ENCODE measurements at regions not wholly inside any gene's neighbourhood (a gene's known extent, or its start where the extent isn't known, plus 50 kb on each side); places are given as distances from the start of the nearest gene placed in this dataset.

DNA sequence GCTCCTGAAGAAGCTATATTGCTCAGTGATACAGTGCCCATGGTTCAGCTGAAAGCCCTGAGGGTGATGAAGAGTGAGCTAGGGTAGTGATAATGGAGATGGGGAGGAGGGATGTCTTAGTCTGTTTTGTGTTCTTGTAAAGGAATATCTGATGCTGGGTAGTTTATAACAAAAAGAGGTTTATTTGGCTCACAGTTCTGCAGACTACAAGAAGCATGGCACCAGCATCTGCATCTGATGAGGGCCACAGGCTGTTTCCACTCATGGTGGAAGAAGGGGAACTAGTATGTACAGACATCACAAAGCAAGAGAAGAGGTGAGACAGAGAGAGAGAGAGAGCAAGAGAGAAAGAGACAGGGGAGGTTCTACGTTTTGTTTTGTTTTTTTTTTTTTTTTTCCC is 417.3 kb upstream of the TRIB2 start:
- Histone ChIP-seq H3K27me3 (replicated peaks) (no peaks in the 10 kb centered on the region), H3K36me3 (no peaks in the 10 kb centered on the region), H3K4me3 (no peak overlapping the region), H3K9me3 (replicated peaks) (no peaks in the 10 kb centered on the region), H3K4me1 (replicated peaks) (peaks cover 58% of the 10 kb centered on the region), H3K27ac (peak overlapping the region; percentile 92; the same call in 1 of the 2 replicates)
- no peak for DNase-seq (ENCODE audit: low read depth in 1 of 2, low spot score in 2 of 2)

DNA sequence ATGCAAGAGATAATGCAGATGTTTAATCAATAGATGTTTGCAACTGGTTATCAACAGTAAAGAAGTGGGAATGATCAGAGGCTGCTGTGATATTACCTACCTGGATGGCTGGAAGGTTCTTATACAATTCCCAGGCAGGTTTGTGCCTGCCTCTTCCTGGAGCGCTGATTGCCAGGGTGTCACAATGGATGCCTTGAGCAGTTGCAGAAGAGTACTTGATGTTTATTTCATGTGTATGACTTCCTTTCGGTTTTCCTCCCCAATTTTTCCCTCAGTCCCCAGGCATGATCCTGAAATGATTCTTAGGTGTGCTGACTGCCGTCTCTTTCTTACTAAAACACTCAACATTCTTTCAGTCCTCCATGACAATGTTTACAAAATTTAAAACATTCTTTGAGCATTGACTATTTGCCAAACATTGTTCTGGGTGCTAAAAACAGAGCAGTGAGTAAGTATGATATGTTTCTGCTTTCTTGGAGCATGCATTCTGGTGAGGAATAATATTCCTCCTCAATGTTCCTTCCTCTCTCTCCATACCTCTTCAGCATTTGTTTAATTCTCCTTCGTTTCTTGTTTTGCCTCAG is 416.6 kb upstream of the TRIB2 start:
- DNase-seq (ENCODE audit: low read depth in 1 of 2, low spot score in 2 of 2), result peak in 1 of 2 experiments; percentile 89
- no peak overlapping the region for H3K4me3 ChIP-seq
- H3K9me3 ChIP-seq (replicated peaks), result no peaks in the 10 kb centered on the region
- H3K27ac ChIP-seq, result peak overlapping the region; percentile 92
- H3K4me1 ChIP-seq (replicated peaks), result peaks cover 64% of the 10 kb centered on the region
- no peaks in the 10 kb centered on the region for H3K36me3 ChIP-seq
- H3K27me3 ChIP-seq (replicated peaks), result no peaks in the 10 kb centered on the region

DNA sequence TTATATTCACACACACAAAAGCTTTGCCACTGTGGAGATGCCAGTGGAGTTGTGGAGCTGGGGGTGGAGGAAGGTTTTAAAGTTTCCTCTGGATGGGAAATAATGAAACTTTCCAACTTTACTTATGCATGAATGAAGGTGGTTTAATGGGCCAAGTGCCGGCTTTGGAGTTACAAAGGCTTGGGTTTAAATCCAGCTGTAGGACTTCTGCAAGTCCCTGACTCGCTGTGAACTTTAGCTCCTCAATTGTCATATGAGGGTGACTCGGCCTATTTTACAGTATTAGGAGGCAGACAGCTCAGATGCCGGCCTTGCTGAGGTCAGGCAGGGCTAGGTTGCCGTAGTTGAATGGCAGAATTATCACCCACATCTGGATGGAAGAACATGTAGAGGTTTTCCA is 415.8 kb upstream of the TRIB2 start:
- Histone ChIP-seq H3K27ac (peak overlapping the region; percentile 92), H3K4me1 (replicated peaks) (peaks cover 64% of the 10 kb centered on the region), H3K9me3 (replicated peaks) (peaks cover under 1% of the 10 kb centered on the region; the same call in 1 of the 2 replicates), H3K36me3 (no peaks in the 10 kb centered on the region), H3K27me3 (replicated peaks) (no peaks in the 10 kb centered on the region), H3K4me3 (no peak overlapping the region)
- DNase-seq (ENCODE audit: low read depth in 1 of 2, low spot score in 2 of 2), result no peak

DNA sequence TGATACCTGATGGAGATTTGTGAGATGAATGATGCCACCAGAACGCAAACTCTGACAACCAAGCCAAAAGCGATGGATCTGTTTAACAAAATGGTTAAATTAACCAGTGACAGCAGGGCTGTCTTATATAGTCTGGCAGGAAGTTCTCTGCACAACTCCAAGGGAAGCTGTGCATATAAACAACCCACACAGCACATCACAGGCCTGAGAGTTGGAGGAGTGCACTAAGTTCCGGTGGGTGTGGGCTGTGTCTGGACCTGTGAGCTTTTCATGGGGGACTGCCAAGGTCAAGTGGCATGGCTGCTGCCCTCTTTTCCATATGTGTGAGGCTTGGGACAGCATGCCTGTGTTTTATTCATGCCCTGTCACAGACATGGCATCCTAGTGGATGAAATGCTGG is 414.6 kb upstream of the TRIB2 start:
- H3K4me3 ChIP-seq, result no peak overlapping the region
- no peaks in the 10 kb centered on the region for H3K27me3 ChIP-seq (replicated peaks)
- H3K4me1 ChIP-seq (replicated peaks), result peaks cover 55% of the 10 kb centered on the region
- no peak for DNase-seq (ENCODE audit: low read depth in 1 of 2, low spot score in 2 of 2)
- H3K9me3 ChIP-seq (replicated peaks), result peaks cover 3% of the 10 kb centered on the region; the same call in 1 of the 2 replicates
- H3K36me3 ChIP-seq, result no peaks in the 10 kb centered on the region
- H3K27ac ChIP-seq, result no peak overlapping the region

DNA sequence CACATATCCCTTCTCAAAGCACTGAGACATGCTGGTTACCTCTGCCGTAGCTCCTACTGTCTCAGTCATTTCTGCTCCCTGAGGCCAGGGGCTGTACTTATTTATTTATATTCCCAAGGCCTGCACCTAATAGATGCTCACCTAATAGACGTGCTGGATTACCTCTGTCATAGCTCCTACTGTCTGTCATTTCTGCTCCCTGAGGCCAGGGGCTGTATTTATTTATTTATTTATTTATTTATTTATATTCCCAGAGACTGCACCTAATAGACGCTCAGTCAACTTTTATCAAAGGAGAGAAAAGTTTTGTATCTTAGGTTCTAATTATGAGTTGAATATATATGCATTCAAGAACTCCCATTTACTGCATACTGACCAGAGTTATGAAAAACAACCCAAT is 414.0 kb upstream of the TRIB2 start:
- peak overlapping the region; percentile 29; the same call in 1 of the 2 replicates for H3K27ac ChIP-seq
- peaks cover 3% of the 10 kb centered on the region; the same call in 1 of the 2 replicates for H3K9me3 ChIP-seq (replicated peaks)
- H3K27me3 ChIP-seq (replicated peaks), result no peaks in the 10 kb centered on the region
- peaks cover 55% of the 10 kb centered on the region for H3K4me1 ChIP-seq (replicated peaks)
- DNase-seq (ENCODE audit: low read depth in 1 of 2, low spot score in 2 of 2), result no peak
- H3K36me3 ChIP-seq, result no peaks in the 10 kb centered on the region
- H3K4me3 ChIP-seq, result no peak overlapping the region

DNA sequence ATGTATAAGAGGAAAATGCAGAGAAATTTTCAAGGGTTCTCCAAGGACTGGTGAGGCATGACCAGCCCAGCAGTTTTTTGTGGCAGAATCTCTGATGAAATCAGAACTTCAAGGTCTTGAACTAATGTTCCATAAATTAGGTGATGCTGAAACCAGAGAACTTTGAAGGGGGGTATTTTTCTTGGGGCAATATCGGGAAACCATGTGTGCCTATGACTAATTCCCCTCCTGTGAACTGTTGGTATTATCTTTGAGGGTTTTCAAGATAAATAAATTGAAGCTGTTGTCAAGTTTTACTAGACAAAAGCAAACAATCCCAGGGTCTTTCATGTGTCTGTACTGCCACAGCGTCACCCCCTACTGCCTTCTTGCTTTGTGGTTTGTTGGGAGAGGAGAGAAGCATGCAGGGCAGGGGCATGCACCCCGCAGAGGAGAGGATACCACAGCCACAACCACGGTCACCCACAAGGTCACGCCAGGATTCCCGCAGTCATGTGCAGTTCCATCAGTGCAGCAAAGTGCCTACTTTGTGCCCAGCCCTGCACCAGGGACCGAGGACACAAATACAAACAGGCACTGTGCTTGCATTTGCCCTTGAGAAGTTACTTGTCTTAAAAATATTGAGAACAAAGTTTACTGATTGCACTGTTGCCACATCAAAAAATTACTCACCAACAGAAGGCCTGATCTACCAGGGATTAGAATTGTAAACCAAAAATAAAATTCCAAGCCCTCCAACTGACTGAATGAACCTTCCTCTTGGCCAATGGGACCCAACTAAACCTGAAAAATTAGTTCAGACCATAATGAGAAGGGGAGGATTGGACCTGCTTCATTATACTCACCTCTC is 413.3 kb upstream of the TRIB2 start:
- Histone ChIP-seq H3K4me1 (replicated peaks) (peaks cover 55% of the 10 kb centered on the region), H3K27me3 (replicated peaks) (no peaks in the 10 kb centered on the region), H3K27ac (peak overlapping the region; percentile 40), H3K4me3 (no peak overlapping the region), H3K36me3 (no peaks in the 10 kb centered on the region), H3K9me3 (replicated peaks) (peaks cover 3% of the 10 kb centered on the region; the same call in 1 of the 2 replicates)
- DNase-seq (ENCODE audit: low read depth in 1 of 2, low spot score in 2 of 2), result peak; percentile 84 to 93

DNA sequence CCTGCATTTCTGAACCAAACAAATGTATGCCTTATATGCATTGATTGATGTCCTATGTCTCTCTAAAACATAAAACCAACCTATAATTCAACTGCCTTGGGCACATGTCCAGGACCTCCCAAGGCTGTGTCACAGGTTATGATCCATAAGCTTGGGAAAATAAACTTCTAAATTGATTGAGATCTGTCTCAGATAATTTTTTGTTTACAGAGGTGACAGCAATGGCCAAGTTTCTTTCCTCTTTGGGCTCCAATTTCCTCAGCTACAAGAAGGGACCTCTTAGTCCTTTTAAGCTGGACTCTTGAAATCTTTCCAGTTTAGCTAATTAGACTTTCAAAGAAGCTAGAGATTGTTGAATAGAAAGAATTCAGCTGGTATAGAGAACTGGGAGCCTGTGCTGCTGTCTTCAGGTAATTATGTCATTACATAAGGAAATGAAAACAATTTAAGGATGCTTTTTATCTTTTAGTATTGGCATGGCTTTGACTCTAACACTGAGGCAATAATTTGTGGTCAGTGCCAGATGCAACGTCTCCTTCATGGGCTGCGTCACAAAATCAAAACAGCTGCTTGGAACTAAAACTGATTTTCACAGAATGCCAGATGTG is 412.1 kb upstream of the TRIB2 start:
- Histone ChIP-seq H3K4me1 (replicated peaks) (peaks cover 51% of the 10 kb centered on the region), H3K27ac (no peak overlapping the region), H3K4me3 (no peak overlapping the region), H3K9me3 (replicated peaks) (peaks cover 3% of the 10 kb centered on the region; the same call in 1 of the 2 replicates), H3K36me3 (no peaks in the 10 kb centered on the region), H3K27me3 (replicated peaks) (no peaks in the 10 kb centered on the region)
- no peak for DNase-seq (ENCODE audit: low read depth in 1 of 2, low spot score in 2 of 2)

DNA sequence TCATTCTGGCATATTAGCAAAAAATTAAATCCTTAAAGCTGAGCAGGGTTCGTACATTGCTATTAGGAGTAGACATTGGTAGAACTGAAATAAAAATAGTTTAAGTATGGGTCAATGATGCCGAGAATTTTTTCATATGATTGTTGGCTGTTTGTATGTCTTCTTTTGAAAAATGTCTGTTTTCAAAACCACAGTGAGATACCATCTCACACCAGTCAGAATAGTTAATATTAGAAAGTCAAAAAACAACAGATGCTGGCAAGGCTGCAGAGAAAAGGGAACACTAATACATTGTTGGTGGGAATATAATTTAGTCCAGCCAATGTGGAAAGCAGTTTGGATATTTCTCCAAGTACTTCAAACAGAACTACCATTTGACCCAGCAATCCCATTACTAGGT is 410.8 kb upstream of the TRIB2 start:
- no peaks in the 10 kb centered on the region for H3K36me3 ChIP-seq
- H3K27ac ChIP-seq, result no peak overlapping the region
- no peaks in the 10 kb centered on the region for H3K27me3 ChIP-seq (replicated peaks)
- H3K9me3 ChIP-seq (replicated peaks), result peaks cover 3% of the 10 kb centered on the region; the same call in 1 of the 2 replicates
- H3K4me1 ChIP-seq (replicated peaks), result peaks cover 38% of the 10 kb centered on the region
- no peak overlapping the region for H3K4me3 ChIP-seq
- no peak for DNase-seq (ENCODE audit: low read depth in 1 of 2, low spot score in 2 of 2)

DNA sequence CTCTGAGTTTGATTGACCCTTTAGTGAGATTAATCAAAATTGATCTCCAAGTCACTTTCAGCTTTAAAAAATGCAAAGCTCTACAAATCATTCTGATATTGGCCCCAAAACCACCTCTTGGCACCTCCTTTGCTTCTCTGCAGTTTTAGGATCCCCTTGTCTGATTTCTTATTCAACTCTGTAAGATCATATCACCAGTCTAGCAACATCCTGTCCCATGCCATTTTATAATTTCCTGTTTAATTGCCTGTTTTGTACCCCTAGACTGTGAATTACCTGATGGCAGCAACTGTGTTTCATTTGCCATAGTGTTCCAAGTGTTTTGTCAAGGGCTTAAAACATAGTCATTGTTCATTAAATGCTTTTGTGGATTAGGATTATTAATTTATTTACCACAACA is 406.3 kb upstream of the TRIB2 start:
- Histone ChIP-seq H3K36me3 (no peaks in the 10 kb centered on the region), H3K4me3 (no peak overlapping the region), H3K27ac (no peak overlapping the region), H3K4me1 (replicated peaks) (peaks cover 14% of the 10 kb centered on the region), H3K9me3 (replicated peaks) (peaks cover 3% of the 10 kb centered on the region; the same call in 1 of the 2 replicates), H3K27me3 (replicated peaks) (no peaks in the 10 kb centered on the region)
- DNase-seq (ENCODE audit: low read depth in 1 of 2, low spot score in 2 of 2), result no peak

DNA sequence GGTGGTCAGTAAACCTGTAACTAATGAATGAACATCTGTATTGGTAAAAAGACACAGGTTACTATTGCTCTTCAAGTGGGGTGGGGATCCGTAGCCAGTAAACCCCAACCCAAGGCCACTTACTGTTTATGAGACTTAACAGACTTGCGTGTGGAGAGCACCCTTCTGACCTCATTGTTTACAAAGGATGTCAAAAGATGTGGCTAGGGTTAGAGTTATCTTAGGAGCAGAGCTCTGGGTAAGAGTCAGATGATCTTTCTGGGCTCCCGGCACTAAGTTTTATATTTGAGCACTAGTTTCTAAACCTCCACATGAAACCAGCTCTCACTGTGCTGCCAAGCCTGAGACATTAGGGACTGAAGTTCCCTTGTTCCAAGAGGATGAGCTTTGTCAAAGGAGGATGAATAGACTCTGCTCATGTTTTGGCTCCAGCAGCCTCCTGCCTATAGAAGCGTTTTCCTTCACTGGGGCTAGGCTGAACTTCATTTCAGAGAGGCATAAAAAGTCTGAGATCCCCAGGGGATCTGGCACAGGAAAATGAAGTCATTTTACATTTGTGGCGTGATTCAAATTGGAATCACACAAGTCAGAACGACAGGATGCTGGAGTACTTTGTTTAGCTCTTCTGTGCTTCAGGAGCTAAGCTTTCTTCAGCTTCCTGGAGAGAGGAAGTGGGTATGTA is 403.1 kb upstream of the TRIB2 start:
- Histone ChIP-seq H3K36me3 (no peaks in the 10 kb centered on the region), H3K4me1 (replicated peaks) (peaks cover 37% of the 10 kb centered on the region), H3K27ac (no peak overlapping the region), H3K27me3 (replicated peaks) (no peaks in the 10 kb centered on the region), H3K4me3 (no peak overlapping the region), H3K9me3 (replicated peaks) (no peaks in the 10 kb centered on the region)
- no peak for DNase-seq (ENCODE audit: low read depth in 1 of 2, low spot score in 2 of 2)

DNA sequence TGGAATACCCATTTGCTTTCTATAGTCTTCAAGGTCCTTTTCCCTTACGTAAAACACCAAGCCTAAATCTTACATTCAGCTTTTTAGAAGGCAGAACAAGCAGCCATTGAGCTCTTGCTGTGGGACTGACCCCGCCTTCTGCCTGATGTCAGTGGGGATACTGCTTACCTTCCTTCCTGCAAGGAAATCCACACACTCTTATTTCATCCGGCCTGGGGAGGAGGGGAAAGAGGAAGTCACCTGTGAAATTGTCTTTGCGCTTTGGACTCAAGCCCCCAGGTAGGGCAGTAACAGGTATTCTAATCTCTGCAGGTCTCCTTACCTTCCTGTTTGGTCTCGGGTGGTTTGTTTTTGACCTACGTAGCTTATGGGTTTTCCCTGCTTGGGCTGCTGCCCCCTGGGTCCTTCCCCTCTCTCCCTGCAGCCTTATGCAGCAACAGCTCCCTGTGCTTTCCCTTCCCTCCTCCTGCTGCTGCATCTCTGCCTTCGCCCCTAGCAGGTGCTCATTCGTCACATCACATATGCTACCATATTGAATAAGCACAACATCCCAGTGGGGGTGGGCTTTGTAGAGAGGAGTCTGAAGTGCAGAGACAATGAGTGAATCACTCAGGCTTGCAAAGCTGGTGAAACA is 402.5 kb upstream of the TRIB2 start:
- Histone ChIP-seq H3K9me3 (replicated peaks) (no peaks in the 10 kb centered on the region), H3K27ac (no peak overlapping the region), H3K27me3 (replicated peaks) (no peaks in the 10 kb centered on the region), H3K4me3 (no peak overlapping the region), H3K4me1 (replicated peaks) (peaks cover 43% of the 10 kb centered on the region), H3K36me3 (no peaks in the 10 kb centered on the region)
- no peak for DNase-seq (ENCODE audit: low read depth in 1 of 2, low spot score in 2 of 2)

DNA sequence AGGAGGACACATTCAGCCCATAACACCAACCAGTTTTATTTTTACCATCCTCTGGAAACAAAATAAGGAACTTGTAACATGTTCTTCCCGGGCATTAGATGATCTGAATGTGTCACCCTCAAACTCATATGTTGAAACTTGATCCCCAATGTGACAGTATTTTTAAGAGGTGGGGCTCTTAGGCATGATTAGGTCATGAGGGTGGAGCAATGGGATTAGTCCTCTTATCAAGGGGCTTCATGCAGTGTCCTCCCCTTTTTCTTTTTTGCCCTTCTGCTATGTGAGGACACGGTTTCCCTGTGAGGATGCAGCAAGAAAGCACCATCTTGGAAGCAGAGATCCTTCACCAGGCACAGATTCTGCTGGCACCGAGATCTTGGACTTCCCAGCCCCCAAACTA is 401.5 kb upstream of the TRIB2 start:
- H3K4me1 ChIP-seq (replicated peaks), result peaks cover 53% of the 10 kb centered on the region
- no peaks in the 10 kb centered on the region for H3K36me3 ChIP-seq
- no peaks in the 10 kb centered on the region for H3K27me3 ChIP-seq (replicated peaks)
- H3K4me3 ChIP-seq, result no peak overlapping the region
- H3K27ac ChIP-seq, result no peak overlapping the region
- DNase-seq (ENCODE audit: low read depth in 1 of 2, low spot score in 2 of 2), result no peak
- no peaks in the 10 kb centered on the region for H3K9me3 ChIP-seq (replicated peaks)

DNA sequence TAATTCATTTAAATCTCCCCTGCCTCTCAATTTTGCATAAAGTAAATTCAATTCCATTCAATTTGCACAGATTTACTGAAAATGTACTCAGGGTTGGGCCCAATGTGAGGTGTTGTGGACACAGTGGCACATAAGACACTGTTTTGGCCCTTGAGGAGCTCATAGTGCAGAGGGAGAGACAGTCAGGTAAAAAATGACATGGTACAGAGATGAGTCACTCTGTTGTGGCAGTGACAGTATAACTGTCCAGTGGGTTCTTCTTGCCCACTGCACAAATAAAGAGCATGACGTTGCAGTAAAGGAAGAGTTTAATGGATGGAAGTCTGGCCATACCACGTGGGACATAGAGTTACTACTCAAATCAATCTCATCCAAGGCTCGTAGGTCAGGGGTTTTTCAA is 400.3 kb upstream of the TRIB2 start:
- Histone ChIP-seq H3K4me3 (no peak overlapping the region), H3K4me1 (replicated peaks) (peaks cover 66% of the 10 kb centered on the region), H3K9me3 (replicated peaks) (no peaks in the 10 kb centered on the region), H3K27me3 (replicated peaks) (no peaks in the 10 kb centered on the region), H3K36me3 (no peaks in the 10 kb centered on the region), H3K27ac (no peak overlapping the region)
- DNase-seq (ENCODE audit: low read depth in 1 of 2, low spot score in 2 of 2), result no peak
